ENCODE measurements at regions not wholly inside any gene's neighbourhood (a gene's known extent, or its start where the extent isn't known, plus 50 kb on each side); places are given as distances from the start of the nearest gene placed in this dataset.
"Not testable (repeated sequence)": the region's sequence is repeated elsewhere in the genome, so short reads cannot be mapped to it uniquely, and the experiment has no call there.

GRCh38 chr16:13798211-13798610 is 121.7 kb upstream of the ERCC4 start:
- DNase-seq (ENCODE audit: low read depth in 3 of 3), result no peak

GRCh38 chr16:13803974-13804373 is 116.0 kb upstream of the ERCC4 start:
- DNase-seq (ENCODE audit: low read depth in 3 of 3), result no peak

GRCh38 chr16:13805951-13806350 is 114.0 kb upstream of the ERCC4 start:
- DNase-seq (ENCODE audit: low read depth in 3 of 3), result no peak

GRCh38 chr16:13806671-13807070 is 113.3 kb upstream of the ERCC4 start:
- DNase-seq (ENCODE audit: low read depth in 3 of 3), result no peak

- DNase-seq (ENCODE audit: low read depth in 3 of 3), result no peak
Observed at GRCh38 chr16:13808102-13808501, 111.9 kb upstream of the ERCC4 start.

- no peak for DNase-seq (ENCODE audit: low read depth in 3 of 3)
Observed at GRCh38 chr16:13809765-13810164, 110.2 kb upstream of the ERCC4 start.

GRCh38 chr16:13811834-13812233 is 108.1 kb upstream of the ERCC4 start:
- DNase-seq (ENCODE audit: low read depth in 3 of 3), result no peak

- no peak for DNase-seq (ENCODE audit: low read depth in 3 of 3)
Observed at GRCh38 chr16:13816701-13817100, 103.3 kb upstream of the ERCC4 start.

- DNase-seq (ENCODE audit: low read depth in 3 of 3), result no peak
Observed at GRCh38 chr16:13823501-13823900, 96.5 kb upstream of the ERCC4 start.

- DNase-seq (ENCODE audit: low read depth in 3 of 3), result no peak
Observed at GRCh38 chr16:13829697-13830299, 90.2 kb upstream of the ERCC4 start.

- no peak for DNase-seq (ENCODE audit: low read depth in 3 of 3)
Observed at GRCh38 chr16:13833515-13833914, 86.4 kb upstream of the ERCC4 start.

GRCh38 chr16:13835387-13835786 is 84.6 kb upstream of the ERCC4 start:
- no peak for DNase-seq (ENCODE audit: low read depth in 3 of 3)

GRCh38 chr16:13835935-13836730 is 83.8 kb upstream of the ERCC4 start:
- no peak for DNase-seq (ENCODE audit: low read depth in 3 of 3)

GRCh38 chr16:13838401-13839190 is 81.4 kb upstream of the ERCC4 start:
- DNase-seq (ENCODE audit: low read depth in 3 of 3), result no peak

- no peak for DNase-seq (ENCODE audit: low read depth in 3 of 3)
Observed at GRCh38 chr16:13839577-13839976, 80.4 kb upstream of the ERCC4 start.

GRCh38 chr16:13845232-13845631 is 74.7 kb upstream of the ERCC4 start:
- DNase-seq (ENCODE audit: low read depth in 3 of 3), result no peak

GRCh38 chr16:13848795-13849194 is 71.2 kb upstream of the ERCC4 start:
- DNase-seq (ENCODE audit: low read depth in 3 of 3), result no peak

GRCh38 chr16:13850173-13850572 is 69.8 kb upstream of the ERCC4 start:
- not testable (repeated sequence) for DNase-seq (ENCODE audit: low read depth in 3 of 3)

- no peak for DNase-seq (ENCODE audit: low read depth in 3 of 3)
Observed at GRCh38 chr16:13852827-13853226, 67.1 kb upstream of the ERCC4 start.

- DNase-seq (ENCODE audit: low read depth in 3 of 3), result no peak
Observed at GRCh38 chr16:13856398-13856797, 63.6 kb upstream of the ERCC4 start.

GRCh38 chr16:13856811-13857511 is 63.0 kb upstream of the ERCC4 start:
- DNase-seq (ENCODE audit: low read depth in 3 of 3), result no peak

Data from stimulated activated CD4-positive, alpha-beta T cell treated with anti-CD3 and anti-CD28 coated beads, TNF-alpha, amount 100 ng/mL, for 48 hours (primary cell).